Gastroesophageal sphincter (tissue), 4 donors: ENCODE measurements at regions not wholly inside any gene's neighbourhood (a gene's known extent, or its start where the extent isn't known, plus 50 kb on each side); places are given as distances from the start of the nearest gene placed in this dataset.

Experiments
- ATAC-seq: fragments of 150-250 bp; one replicate; pipeline ENCODE4 v1.9.1; 2016; ENCODE audit warnings: mild to moderate bottlenecking, moderate library complexity
- H3K27ac ChIP-seq, 4 donors: fragments of 200-600 bp; sonication (generic) in 3 of 4; 1 replicate in 3 of 4; 2 replicates in 1 of 4; pipeline ENCODE4 v1.5.1; 2016 to 2019
- H3K27me3 ChIP-seq: fragments of 200-600 bp; sonication (generic); one replicate; pipeline ENCODE4 v1.5.1; 2019
- H3K36me3 ChIP-seq, 2 donors: fragments of 200-600 bp; sonication (generic); one replicate each; pipeline ENCODE4 v1.5.1; 2019; ENCODE audit warnings: control low read depth in 1 of 2
- H3K4me1 ChIP-seq, 3 donors: fragments of 200-600 bp; sonication (generic); 1 replicate in 2 of 3; 2 replicates in 1 of 3; pipeline ENCODE4 v1.5.1; 2016 to 2019; ENCODE audit warnings: control low read depth in 2 of 3
- H3K4me3 ChIP-seq, 2 donors: fragments of 200-600 bp; sonication (generic); one replicate each; pipeline ENCODE4 v1.5.1; 2019; ENCODE audit warnings: mild to moderate bottlenecking in 1 of 2, moderate library complexity in 1 of 2
- H3K9me3 ChIP-seq, 3 donors: fragments of 200-600 bp; sonication (generic); one replicate each; pipeline ENCODE4 v1.5.1; 2017 to 2019; ENCODE audit warnings: control low read depth in 2 of 3
- CTCF ChIP-seq, 4 experiments: fragments of 200-600 bp in 2 of 4; fragments of 450-650 bp in 2 of 4; sonication (generic) in 1 of 4; IDR thresholded peaks; one replicate each; pipeline ENCODE4 v1.5.1; 2017 to 2019; ENCODE audit warnings: antibody characterized with exemption in 4 of 4, mild to moderate bottlenecking in 2 of 4, moderate library complexity in 2 of 4
- EP300 ChIP-seq: sonication (generic); formaldehyde crosslinking; IDR thresholded peaks from one replicate; pipeline ENCODE4 v1.6.1; 2017; ENCODE audit warnings: antibody characterized with exemption, mild to moderate bottlenecking
- POLR2A ChIP-seq, 2 donors: fragments of 450-650 bp; IDR thresholded peaks; one replicate each; pipeline ENCODE4 v1.6.1; 2017; ENCODE audit warnings: antibody characterized with exemption in 2 of 2, mild to moderate bottlenecking in 2 of 2, moderate library complexity in 1 of 2
- POLR2AphosphoS5 ChIP-seq: sonication (generic); formaldehyde crosslinking; IDR thresholded peaks from one replicate; pipeline ENCODE4 v1.6.1; 2017; ENCODE audit warnings: antibody characterized with exemption
- WGBS, 2 donors: methylation state at CpG; one replicate each; pipeline ENCODE4 v1.1.5; 2018; ENCODE audit warnings: low coverage in 1 of 2; 5-methylcytosine and 5-hydroxymethylcytosine counted together

GRCh38 chr5:40396317-40396716 is 283.4 kb upstream of the PTGER4 start:
- H3K4me1 ChIP-seq = no peaks in the 10 kb centered on the region
- ATAC-seq = no peak
- H3K27ac ChIP-seq = no peak overlapping the region
- 94 to 100% methylated on average over 1 of the region's 1 CpG for WGBS, 2 donors
- no peaks in the 10 kb centered on the region for H3K36me3 ChIP-seq
- no peak for TF ChIP-seq CTCF (IDR thresholded peaks at IDR 0.05)
- TF ChIP-seq POLR2A (IDR thresholded peaks at IDR 0.05) = no peak
- no peak for TF ChIP-seq POLR2AphosphoS5
- TF ChIP-seq EP300 = no peak
- H3K9me3 ChIP-seq = no peaks in the 10 kb centered on the region
- H3K27me3 ChIP-seq = no peaks in the 10 kb centered on the region
- no peak overlapping the region for H3K4me3 ChIP-seq

GRCh38 chr5:40395251-40395650 is 284.5 kb upstream of the PTGER4 start:
- no peaks in the 10 kb centered on the region for H3K27me3 ChIP-seq
- H3K9me3 ChIP-seq = no peaks in the 10 kb centered on the region
- WGBS, 2 donors = 55 to 59% methylated on average over 4 of the region's 4 CpGs
- TF ChIP-seq POLR2AphosphoS5 = no peak
- no peak for ATAC-seq
- H3K4me1 ChIP-seq = no peaks in the 10 kb centered on the region
- no peak overlapping the region for H3K4me3 ChIP-seq
- H3K27ac ChIP-seq = no peak overlapping the region
- H3K36me3 ChIP-seq = no peaks in the 10 kb centered on the region

- TF ChIP-seq CTCF (IDR thresholded peaks at IDR 0.05) (no peak), EP300 (no peak), POLR2A (IDR thresholded peaks at IDR 0.05) (no peak), POLR2AphosphoS5 (no peak)
- no peak overlapping the region for H3K27ac ChIP-seq
- no peak for ATAC-seq
- no peaks in the 10 kb centered on the region for H3K9me3 ChIP-seq
- no peaks in the 10 kb centered on the region for H3K27me3 ChIP-seq
- 50 to 65% methylated on average over 4 of the region's 4 CpGs for WGBS, 2 donors
- H3K4me3 ChIP-seq = no peak overlapping the region
- no peaks in the 10 kb centered on the region for H3K36me3 ChIP-seq
- H3K4me1 ChIP-seq = no peaks in the 10 kb centered on the region
These were observed 285.0 kb upstream of the PTGER4 start for GRCh38 chr5:40394698-40395097.

- no peak for TF ChIP-seq POLR2AphosphoS5
- TF ChIP-seq CTCF (IDR thresholded peaks at IDR 0.05) = no peak
- TF ChIP-seq EP300 = no peak
- no peak for TF ChIP-seq POLR2A (IDR thresholded peaks at IDR 0.05)
These were observed 288.1 kb upstream of the PTGER4 start for GRCh38 chr5:40391642-40392041.

GRCh38 chr5:40390281-40391149 is 289.2 kb upstream of the PTGER4 start:
- no peak for ATAC-seq
- 62 to 71% methylated on average over 5 to 6 of the region's 6 CpGs for WGBS, 2 donors
- no peaks in the 10 kb centered on the region for H3K27me3 ChIP-seq
- no peaks in the 10 kb centered on the region for H3K9me3 ChIP-seq
- no peak overlapping the region for H3K4me3 ChIP-seq
- no peaks in the 10 kb centered on the region for H3K36me3 ChIP-seq
- no peak overlapping the region for H3K27ac ChIP-seq
- TF ChIP-seq POLR2AphosphoS5 (no peak), CTCF (IDR thresholded peaks at IDR 0.05) (no peak), EP300 (no peak), POLR2A (IDR thresholded peaks at IDR 0.05) (no peak)
- H3K4me1 ChIP-seq = peaks cover 0 to 3% (median 0%) of the 10 kb centered on the region in 3 donors

More at GRCh38 chr5:40391642-40392041, 288.1 kb upstream of the PTGER4 start:
- no peaks in the 10 kb centered on the region for H3K9me3 ChIP-seq
- no peak overlapping the region for H3K4me3 ChIP-seq
- H3K4me1 ChIP-seq = no peaks in the 10 kb centered on the region
- no peaks in the 10 kb centered on the region for H3K36me3 ChIP-seq
- H3K27ac ChIP-seq = no peak overlapping the region
- H3K27me3 ChIP-seq = no peaks in the 10 kb centered on the region
- ATAC-seq = no peak
